Mesenchymal stem cell (in vitro differentiated cells and primary cell): ENCODE measurements at regions not wholly inside any gene's neighbourhood (a gene's known extent, or its start where the extent isn't known, plus 50 kb on each side); places are given as distances from the start of the nearest gene placed in this dataset.

ENCODE experiments used
- DNase-seq: peaks from one replicate; pipeline ENCODE4 v3.0.0-alpha.2; 2013
- H2AFZ ChIP-seq: one replicate; pipeline ENCODE4 v1.6.1; 2013; ENCODE audit warnings: low read depth, mild to moderate bottlenecking, control low read depth, inconsistent platforms, low read length, moderate library complexity
- H2AK5ac ChIP-seq: 2 replicates; pipeline ENCODE4 v1.6.1; 2013; ENCODE audit warnings: low read length, moderate library complexity, mild to moderate bottlenecking, inconsistent platforms; ENCODE audit not compliant: severe bottlenecking
- H2BK120ac ChIP-seq: one replicate; pipeline ENCODE4 v1.6.1; 2013; ENCODE audit warnings: low read depth, mild to moderate bottlenecking, inconsistent platforms, low read length, moderate library complexity
- H2BK12ac ChIP-seq, 2 experiments: one replicate each; pipeline ENCODE4 v1.6.1; 2013; ENCODE audit warnings: inconsistent platforms in 2 of 2, low read length in 2 of 2, mild to moderate bottlenecking in 2 of 2, moderate library complexity in 2 of 2, control low read depth in 1 of 2
- H2BK15ac ChIP-seq: one replicate; pipeline ENCODE4 v1.6.1; 2013; ENCODE audit warnings: mild to moderate bottlenecking, low read depth, inconsistent platforms; ENCODE audit not compliant: poor library complexity, severe bottlenecking
- H2BK5ac ChIP-seq: 2 replicates; pipeline ENCODE4 v1.6.1; 2013; ENCODE audit warnings: low read depth, mild to moderate bottlenecking, low read length, control low read depth, inconsistent platforms; ENCODE audit not compliant: poor library complexity, severe bottlenecking
- H3K14ac ChIP-seq, 2 experiments: one replicate each; pipeline ENCODE4 v1.6.1; 2013; ENCODE audit warnings: inconsistent platforms in 2 of 2, low read length in 2 of 2, control low read depth in 1 of 2, mild to moderate bottlenecking in 1 of 2, moderate library complexity in 1 of 2
- H3K18ac ChIP-seq, 2 experiments: one replicate each; pipeline ENCODE4 v1.6.1; 2013; ENCODE audit warnings: inconsistent platforms in 2 of 2, low read length in 2 of 2, control low read depth in 1 of 2, low read depth in 1 of 2, mild to moderate bottlenecking in 1 of 2
- H3K23ac ChIP-seq, 2 experiments: one replicate each; pipeline ENCODE4 v1.6.1; 2013; ENCODE audit warnings: inconsistent platforms in 2 of 2, low read length in 2 of 2, mild to moderate bottlenecking in 2 of 2, moderate library complexity in 2 of 2, control low read depth in 1 of 2
- H3K27ac ChIP-seq: 2 replicates; pipeline ENCODE4 v1.5.1; 2013; ENCODE audit warnings: mild to moderate bottlenecking, moderate library complexity, low read length, control low read depth, inconsistent platforms; ENCODE audit not compliant: poor library complexity, severe bottlenecking
- H3K27me3 ChIP-seq, 2 experiments: 2 replicates each; pipeline versions ENCODE4 v1.6.1 to v1.7.0; 2013; ENCODE audit warnings: low read length in 2 of 2, mild to moderate bottlenecking in 2 of 2, moderate library complexity in 2 of 2, control low read depth in 1 of 2, inconsistent platforms in 1 of 2; ENCODE audit not compliant: control insufficient read depth in 1 of 2, insufficient read depth in 1 of 2
- H3K36me3 ChIP-seq, 2 experiments: 2 replicates each; pipeline versions ENCODE4 v1.6.1 to v1.7.0; 2013; ENCODE audit warnings: low read length in 2 of 2, control low read depth in 1 of 2, inconsistent platforms in 1 of 2, low read depth in 1 of 2, mild to moderate bottlenecking in 1 of 2; ENCODE audit not compliant: insufficient read depth in 2 of 2, control insufficient read depth in 1 of 2
- H3K4ac ChIP-seq, 2 experiments: one replicate each; pipeline ENCODE4 v1.6.1; 2013; ENCODE audit warnings: inconsistent platforms in 2 of 2, low read length in 2 of 2, mild to moderate bottlenecking in 2 of 2, moderate library complexity in 2 of 2, control low read depth in 1 of 2, low read depth in 1 of 2
- H3K4me1 ChIP-seq: 2 replicates; pipeline ENCODE4 v1.6.1; 2013; ENCODE audit warnings: low read depth, low read length, control low read depth; ENCODE audit not compliant: control insufficient read depth, insufficient read depth
- H3K4me2 ChIP-seq: 2 replicates; pipeline ENCODE4 v1.6.1; 2013; ENCODE audit warnings: low read length, mild to moderate bottlenecking, inconsistent platforms; ENCODE audit not compliant: poor library complexity, severe bottlenecking
- H3K4me3 ChIP-seq, 2 experiments: 2 replicates each; pipeline versions ENCODE4 v1.5.1 to v1.7.0; 2013; ENCODE audit warnings: low read length in 2 of 2, mild to moderate bottlenecking in 2 of 2, control low read depth in 1 of 2, low read depth in 1 of 2; ENCODE audit not compliant: insufficient read depth in 1 of 2
- H3K79me1 ChIP-seq: replicated peaks from 2 replicates; pipeline ENCODE4 v1.6.1; 2013; ENCODE audit warnings: mild to moderate bottlenecking, control low read depth, low read length, inconsistent platforms; ENCODE audit not compliant: poor library complexity, severe bottlenecking
- H3K9ac ChIP-seq: 2 replicates; pipeline ENCODE4 v1.7.0; 2013; ENCODE audit warnings: mild to moderate bottlenecking, low read length, moderate library complexity
- H3K9me3 ChIP-seq: 2 replicates; pipeline ENCODE4 v1.7.0; 2013; ENCODE audit warnings: mild to moderate bottlenecking, low read length; ENCODE audit not compliant: control insufficient read depth
- H4K8ac ChIP-seq: one replicate; pipeline ENCODE4 v1.6.1; 2013; ENCODE audit warnings: inconsistent platforms, mild to moderate bottlenecking, low read length, moderate library complexity
- H4K91ac ChIP-seq: one replicate; pipeline ENCODE4 v1.6.1; 2013; ENCODE audit warnings: mild to moderate bottlenecking, low read length, inconsistent platforms
- WGBS: methylation state at CpG from one replicate; pipeline ENCODE4 v1.1.7; 2013; ENCODE audit warnings: mixed read lengths; 5-methylcytosine and 5-hydroxymethylcytosine counted together

- no peak overlapping the region for H2AK5ac ChIP-seq
- no peak overlapping the region for H2BK5ac ChIP-seq
- no peak overlapping the region for H3K4me2 ChIP-seq
- H3K4me1 ChIP-seq, result no peaks in the 10 kb centered on the region
- no peaks in the 10 kb centered on the region for H3K9me3 ChIP-seq
- H2BK15ac ChIP-seq, result no peak overlapping the region
- DNase-seq, result no peak
- H3K4ac ChIP-seq, result no peak overlapping the region
- no peak overlapping the region for H2AFZ ChIP-seq
- no peak overlapping the region for H2BK120ac ChIP-seq
- 45% methylated on average over 2 of the region's 3 CpGs for WGBS
- no peaks in the 10 kb centered on the region for H3K36me3 ChIP-seq
- no peak overlapping the region for H3K23ac ChIP-seq
- H3K9ac ChIP-seq, result no peak overlapping the region
- no peak overlapping the region for H3K14ac ChIP-seq
- H3K27me3 ChIP-seq, result no peaks in the 10 kb centered on the region
- H3K27ac ChIP-seq, result no peak overlapping the region
- H4K91ac ChIP-seq, result no peak overlapping the region
- H3K79me1 ChIP-seq, result no peaks in the 10 kb centered on the region
- H2BK12ac ChIP-seq, result no peak overlapping the region
- H3K18ac ChIP-seq, result no peak overlapping the region
- no peak overlapping the region for H3K4me3 ChIP-seq
- H4K8ac ChIP-seq, result no peak overlapping the region
Observed at GRCh38 chr7:89943525-89944050, 210.7 kb upstream of the STEAP1 start.

GRCh38 chr7:89958525-89959068 lies 195.7 kb upstream of the STEAP1 start:
- Histone ChIP-seq H2BK12ac (no peak overlapping the region), H3K4me3 (no peak overlapping the region), H4K8ac (no peak overlapping the region), H3K79me1 (no peaks in the 10 kb centered on the region), H3K27ac (no peak overlapping the region), H2BK15ac (no peak overlapping the region), H4K91ac (no peak overlapping the region), H3K23ac (no peak overlapping the region), H3K4ac (no peak overlapping the region), H2AFZ (no peak overlapping the region), H3K4me2 (no peak overlapping the region), H3K9me3 (peaks cover 4% of the 10 kb centered on the region), H3K27me3 (no peaks in the 10 kb centered on the region), H3K14ac (no peak overlapping the region), H3K4me1 (no peaks in the 10 kb centered on the region), H3K18ac (no peak overlapping the region), H2BK5ac (no peak overlapping the region), H3K36me3 (no peaks in the 10 kb centered on the region), H3K9ac (no peak overlapping the region), H2AK5ac (no peak overlapping the region), H2BK120ac (no peak overlapping the region)
- DNase-seq, result no peak

DNA sequence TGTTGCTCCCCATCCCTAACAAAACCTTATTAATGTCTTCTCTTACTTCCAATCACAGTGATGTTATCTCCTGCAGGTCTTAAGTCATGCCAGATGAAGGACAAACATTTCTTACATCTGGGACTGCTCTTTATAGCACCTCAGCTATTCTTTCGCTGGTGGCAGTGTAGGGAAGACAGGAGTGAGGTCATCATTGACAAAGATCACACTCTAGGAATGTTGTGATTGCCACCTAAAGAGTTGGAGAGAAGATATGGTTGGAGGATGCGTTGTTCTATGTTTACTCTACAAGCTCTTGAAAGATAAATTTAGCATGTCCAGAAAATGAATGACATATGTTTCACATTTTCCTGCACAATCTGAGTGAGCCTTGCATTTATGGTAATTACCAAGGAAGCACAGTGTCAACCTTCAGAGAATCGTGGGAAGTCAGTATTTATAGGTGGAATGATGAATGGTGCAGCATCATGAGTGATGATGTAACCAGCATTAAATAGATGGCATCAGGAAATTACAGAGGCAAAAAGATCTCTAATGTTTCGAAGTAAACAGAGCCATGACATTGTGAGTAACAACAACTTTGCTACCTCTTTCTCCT lies 188.1 kb upstream of the STEAP1 start:
- Histone ChIP-seq H4K91ac (no peak overlapping the region), H3K27ac (no peak overlapping the region), H2AFZ (no peak overlapping the region)

DNA sequence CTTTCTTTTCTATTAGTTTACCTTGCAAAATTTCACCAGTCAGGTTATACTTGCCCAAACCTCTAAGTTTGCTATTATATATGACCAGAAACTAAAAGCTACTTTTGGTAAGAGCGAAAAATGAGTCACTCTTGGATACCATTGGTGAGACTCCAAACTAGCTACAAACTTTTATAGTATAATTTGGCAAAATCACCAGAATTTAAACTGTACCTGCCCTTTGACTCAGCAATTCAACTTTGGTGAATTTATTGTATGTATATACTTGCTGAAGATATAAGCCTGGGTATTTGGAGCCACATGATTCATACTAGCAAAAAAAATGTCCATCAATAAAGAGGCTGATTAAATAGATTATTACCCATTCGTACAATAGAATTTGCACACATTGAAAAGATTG lies 178.7 kb upstream of the STEAP1 start:
- H3K18ac ChIP-seq, result no peak overlapping the region

More for the DNA sequence above, 188.1 kb upstream of the STEAP1 start:
- H3K4me3 ChIP-seq, result no peak overlapping the region
- H3K79me1 ChIP-seq, result no peaks in the 10 kb centered on the region
- H3K14ac ChIP-seq, result no peak overlapping the region
- H2AK5ac ChIP-seq, result no peak overlapping the region
- H2BK120ac ChIP-seq, result no peak overlapping the region
- no peak for DNase-seq
- H3K4ac ChIP-seq, result no peak overlapping the region
- peaks cover 4% of the 10 kb centered on the region for H3K9me3 ChIP-seq
- H2BK5ac ChIP-seq, result no peak overlapping the region
- H2BK15ac ChIP-seq, result no peak overlapping the region
- no peak overlapping the region for H3K4me2 ChIP-seq
- H3K36me3 ChIP-seq, result no peaks in the 10 kb centered on the region
- no peak overlapping the region for H3K9ac ChIP-seq
- no peak overlapping the region for H4K8ac ChIP-seq
- H2BK12ac ChIP-seq, result no peak overlapping the region
- 49% methylated on average over 4 of the region's 4 CpGs for WGBS
- H3K27me3 ChIP-seq, result no peaks in the 10 kb centered on the region
- H3K4me1 ChIP-seq, result no peaks in the 10 kb centered on the region
- no peak overlapping the region for H3K18ac ChIP-seq
- H3K23ac ChIP-seq, result no peak overlapping the region

More for the DNA sequence above, 178.7 kb upstream of the STEAP1 start:
- Histone ChIP-seq H4K8ac (no peak overlapping the region), H4K91ac (no peak overlapping the region), H3K79me1 (no peaks in the 10 kb centered on the region), H3K4ac (no peak overlapping the region), H2BK15ac (no peak overlapping the region), H2AK5ac (no peak overlapping the region), H2BK12ac (no peak overlapping the region), H3K4me1 (no peaks in the 10 kb centered on the region), H3K36me3 (no peaks in the 10 kb centered on the region), H3K14ac (no peak overlapping the region), H3K9ac (no peak overlapping the region), H3K9me3 (no peaks in the 10 kb centered on the region), H2BK120ac (no peak overlapping the region), H3K23ac (no peak overlapping the region), H2BK5ac (no peak overlapping the region), H3K4me2 (no peak overlapping the region), H3K27ac (no peak overlapping the region), H3K4me3 (no peak overlapping the region), H2AFZ (no peak overlapping the region), H3K27me3 (no peaks in the 10 kb centered on the region)
- WGBS, result no CpG with 5 or more reads among the region's 2 CpGs
- no peak for DNase-seq
